ENCODE measurements at regions not wholly inside any gene's neighbourhood (a gene's known extent, or its start where the extent isn't known, plus 50 kb on each side); places are given as distances from the start of the nearest gene placed in this dataset.

DNA sequence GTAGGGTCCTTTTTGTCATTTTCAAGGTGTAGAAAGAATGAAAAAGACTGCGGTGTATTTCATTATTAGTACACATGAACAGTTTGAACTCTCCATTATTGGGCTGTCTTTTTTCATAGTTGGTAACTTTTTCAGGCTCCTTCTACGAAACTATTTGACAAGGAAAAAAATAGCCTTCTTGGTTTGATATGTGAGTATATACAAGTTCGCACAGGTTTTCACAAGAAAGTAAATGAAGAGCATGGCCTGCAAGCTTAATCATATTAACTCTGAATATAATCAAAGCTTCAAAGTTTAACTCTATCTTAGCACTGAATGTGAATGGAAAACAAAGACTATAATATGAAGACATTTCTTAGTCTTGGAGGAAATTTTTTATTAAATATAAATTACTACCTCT lies 290.0 kb upstream of the ADGRL2 start:
- Mint-ChIP-seq H3K4me1 (no peaks in the 10 kb centered on the region), H3K4me3 (no peak overlapping the region), H3K27ac (no peak overlapping the region), H3K27me3 (ENCODE audit: low read depth in 3 of 3) (no peaks in the 10 kb centered on the region), H3K36me3 (no peaks in the 10 kb centered on the region), H3K9me3 (peaks cover 0 to 3% (median 0%) of the 10 kb centered on the region in 7 donors)
- Histone ChIP-seq H3K9me3 (replicated peaks in 1 of 2; ENCODE audit: control insufficient read depth in 1 of 2, insufficient read depth in 1 of 2, low read length in 2 of 2) (no peaks in the 10 kb centered on the region), H3K79me2 (ENCODE audit: insufficient read depth, low read length) (no peaks in the 10 kb centered on the region), H3K4me3 (replicated peaks in 1 of 3; ENCODE audit: low read depth in 2 of 3, low read length in 3 of 3) (no peak overlapping the region), H3K9ac (ENCODE audit: insufficient read depth, low read length, poor library complexity, severe bottlenecking) (no peak overlapping the region), H3K4me1 (ENCODE audit: control insufficient read depth in 1 of 2, insufficient read depth in 2 of 2, low read length in 2 of 2) (no peaks in the 10 kb centered on the region), H3K27ac (ENCODE audit: low read depth in 1 of 2, low read length in 2 of 2) (no peak overlapping the region), H3K27me3 (ENCODE audit: control insufficient read depth in 2 of 2, insufficient read depth in 2 of 2, low read length in 2 of 2) (no peaks in the 10 kb centered on the region), H3K36me3 (replicated peaks in 1 of 2; ENCODE audit: control insufficient read depth in 1 of 2, insufficient read depth in 2 of 2, low read length in 2 of 2) (no peaks in the 10 kb centered on the region), H2AFZ (ENCODE audit: insufficient read depth, low read depth, low read length, poor library complexity, severe bottlenecking) (no peak overlapping the region), H4K20me1 (ENCODE audit: insufficient read depth, low read length) (no peaks in the 10 kb centered on the region), H3K4me2 (replicated peaks; ENCODE audit: extremely low read depth, low read length, poor library complexity, severe bottlenecking) (no peak overlapping the region)
- intact Hi-C loops (cut with micrococcal nuclease): no loop called here
- DNase-seq: no peak
- TF ChIP-seq, protein P1, sequence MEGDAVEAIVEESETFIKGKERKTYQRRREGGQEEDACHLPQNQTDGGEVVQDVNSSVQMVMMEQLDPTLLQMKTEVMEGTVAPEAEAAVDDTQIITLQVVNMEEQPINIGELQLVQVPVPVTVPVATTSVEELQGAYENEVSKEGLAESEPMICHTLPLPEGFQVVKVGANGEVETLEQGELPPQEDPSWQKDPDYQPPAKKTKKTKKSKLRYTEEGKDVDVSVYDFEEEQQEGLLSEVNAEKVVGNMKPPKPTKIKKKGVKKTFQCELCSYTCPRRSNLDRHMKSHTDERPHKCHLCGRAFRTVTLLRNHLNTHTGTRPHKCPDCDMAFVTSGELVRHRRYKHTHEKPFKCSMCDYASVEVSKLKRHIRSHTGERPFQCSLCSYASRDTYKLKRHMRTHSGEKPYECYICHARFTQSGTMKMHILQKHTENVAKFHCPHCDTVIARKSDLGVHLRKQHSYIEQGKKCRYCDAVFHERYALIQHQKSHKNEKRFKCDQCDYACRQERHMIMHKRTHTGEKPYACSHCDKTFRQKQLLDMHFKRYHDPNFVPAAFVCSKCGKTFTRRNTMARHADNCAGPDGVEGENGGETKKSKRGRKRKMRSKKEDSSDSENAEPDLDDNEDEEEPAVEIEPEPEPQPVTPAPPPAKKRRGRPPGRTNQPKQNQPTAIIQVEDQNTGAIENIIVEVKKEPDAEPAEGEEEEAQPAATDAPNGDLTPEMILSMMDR (IDR thresholded peaks at IDR 0.05): no peak
- no CpG with 5 or more reads among the region's 3 CpGs for WGBS (ENCODE audit: insufficient coverage)

DNA sequence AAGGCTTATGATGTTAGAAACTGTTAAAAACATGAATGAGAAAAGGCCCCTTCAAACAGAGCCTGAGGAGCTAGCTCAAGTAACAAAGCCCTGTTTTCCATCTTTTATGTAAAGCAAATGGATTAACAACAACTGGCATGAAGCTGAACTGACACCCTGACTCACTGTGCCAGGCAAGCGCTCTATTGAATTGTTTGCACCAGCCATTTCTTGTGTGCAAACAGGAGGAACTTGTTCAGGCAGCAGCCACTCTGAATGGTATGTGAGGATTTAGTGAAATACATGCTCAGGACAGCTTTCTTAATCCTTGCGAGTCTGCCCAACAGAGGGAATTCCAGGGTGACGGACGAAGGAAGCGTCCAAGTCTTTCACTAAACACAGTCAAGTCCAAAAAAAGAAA lies 291.1 kb upstream of the ADGRL2 start:
- Histone ChIP-seq H3K79me2 (ENCODE audit: insufficient read depth, low read length) (no peaks in the 10 kb centered on the region), H3K36me3 (replicated peaks in 1 of 2; ENCODE audit: control insufficient read depth in 1 of 2, insufficient read depth in 2 of 2, low read length in 2 of 2) (no peaks in the 10 kb centered on the region), H3K27me3 (ENCODE audit: control insufficient read depth in 2 of 2, insufficient read depth in 2 of 2, low read length in 2 of 2) (no peaks in the 10 kb centered on the region), H4K20me1 (ENCODE audit: insufficient read depth, low read length) (no peaks in the 10 kb centered on the region), H3K4me2 (replicated peaks; ENCODE audit: extremely low read depth, low read length, poor library complexity, severe bottlenecking) (no peak overlapping the region), H3K9me3 (replicated peaks in 1 of 2; ENCODE audit: control insufficient read depth in 1 of 2, insufficient read depth in 1 of 2, low read length in 2 of 2) (no peaks in the 10 kb centered on the region), H3K27ac (ENCODE audit: low read depth in 1 of 2, low read length in 2 of 2) (no peak overlapping the region), H3K9ac (ENCODE audit: insufficient read depth, low read length, poor library complexity, severe bottlenecking) (no peak overlapping the region), H2AFZ (ENCODE audit: insufficient read depth, low read depth, low read length, poor library complexity, severe bottlenecking) (no peak overlapping the region), H3K4me1 (ENCODE audit: control insufficient read depth in 1 of 2, insufficient read depth in 2 of 2, low read length in 2 of 2) (no peaks in the 10 kb centered on the region), H3K4me3 (replicated peaks in 1 of 3; ENCODE audit: low read depth in 2 of 3, low read length in 3 of 3) (no peak overlapping the region)
- intact Hi-C loops (cut with micrococcal nuclease): no loop called here
- Mint-ChIP-seq H3K27ac (no peak overlapping the region), H3K27me3 (ENCODE audit: low read depth in 3 of 3) (no peaks in the 10 kb centered on the region), H3K9me3 (peaks cover 0 to 4% (median 0%) of the 10 kb centered on the region in 7 donors), H3K36me3 (no peaks in the 10 kb centered on the region), H3K4me3 (no peak overlapping the region), H3K4me1 (no peaks in the 10 kb centered on the region)
- no peak for DNase-seq
- 100% methylated on average over 1 of the region's 5 CpGs for WGBS (ENCODE audit: insufficient coverage)
- TF ChIP-seq, protein P1 (IDR thresholded peaks at IDR 0.05): no peak
